WTC11 (cell line): ENCODE measurements at regions not wholly inside any gene's neighbourhood (a gene's known extent, or its start where the extent isn't known, plus 50 kb on each side); places are given as distances from the start of the nearest gene placed in this dataset.

Source experiments
- ATAC-seq: fragments of 200-7000 bp; cut with Tn5 transposase; 2 replicates; pipeline ENCODE4 v1.10.0; 2021; ENCODE audit warnings: mild to moderate bottlenecking, moderate library complexity
- CTCF ChIA-PET: fragments of 300-600 bp; sonication (Branson Sonifier 250); formaldehyde crosslinking; loops from one replicate; lab custom pipeline; 2021; ENCODE audit warnings: antibody characterized with exemption; lab: Charles Lee
- POLR2A ChIA-PET: fragments of 350-600 bp; sonication (Branson Sonifier 250); formaldehyde crosslinking; loops from one replicate; lab custom pipeline; 2021; ENCODE audit warnings: antibody characterized with exemption; lab: Charles Lee
- DNase-seq: peaks from one replicate; pipeline ENCODE4 v3.0.0; 2021; ENCODE audit warnings: low spot score
- H3K27ac Mint-ChIP-seq: 2 replicates; pipeline ENCODE4 v1.8.0; 2021; ENCODE audit warnings: mixed read lengths
- H3K27me3 Mint-ChIP-seq: 2 replicates; pipeline ENCODE4 v1.8.0; 2021; ENCODE audit warnings: low read depth, mild to moderate bottlenecking, moderate library complexity, mixed read lengths
- H3K36me3 Mint-ChIP-seq: 2 replicates; pipeline ENCODE4 v1.8.0; 2021; ENCODE audit warnings: mixed read lengths
- H3K4me1 Mint-ChIP-seq: 2 replicates; pipeline ENCODE4 v1.8.0; 2022; ENCODE audit warnings: mixed read lengths
- H3K4me3 Mint-ChIP-seq: 2 replicates; pipeline ENCODE4 v1.8.0; 2021; ENCODE audit warnings: mild to moderate bottlenecking, moderate library complexity, mixed read lengths
- H3K9me3 Mint-ChIP-seq: 2 replicates; pipeline ENCODE4 v1.8.0; 2021; ENCODE audit warnings: mixed read lengths
- ATF1 ChIP-seq: sonication (generic); formaldehyde crosslinking; IDR thresholded peaks from 2 replicates; pipeline ENCODE4 v1.8.1; 2023; ENCODE audit warnings: mild to moderate bottlenecking, moderate library complexity, missing genetic modification reagents
- ATF2 ChIP-seq: sonication (generic); formaldehyde crosslinking; IDR thresholded peaks from 2 replicates; pipeline ENCODE4 v1.8.1; 2022; ENCODE audit warnings: low read depth, missing genetic modification reagents, borderline replicate concordance
- ATF6 ChIP-seq: sonication (generic); formaldehyde crosslinking; IDR thresholded peaks from 2 replicates; pipeline ENCODE4 v1.8.1; 2023; ENCODE audit warnings: mild to moderate bottlenecking, missing genetic modification reagents
- CREB1 ChIP-seq: sonication (generic); formaldehyde crosslinking; IDR thresholded peaks from 2 replicates; pipeline ENCODE4 v1.8.0; 2023; ENCODE audit warnings: mild to moderate bottlenecking, missing genetic modification reagents
- ERG ChIP-seq: fragments of 250-450 bp; sonication (Bioruptor Pico); IDR thresholded peaks from 2 replicates; pipeline ENCODE4 v1.8.0; 2021; ENCODE audit warnings: mild to moderate bottlenecking
- ESRRA ChIP-seq: sonication (generic); formaldehyde crosslinking; IDR thresholded peaks from 2 replicates; pipeline ENCODE4 v1.8.1; 2022; ENCODE audit warnings: mild to moderate bottlenecking, missing genetic modification reagents, borderline replicate concordance
- IRF1 ChIP-seq: sonication (generic); formaldehyde crosslinking; IDR thresholded peaks from 2 replicates; pipeline ENCODE4 v1.8.0; 2023; ENCODE audit warnings: missing genetic modification reagents
- IRF2 ChIP-seq: sonication (generic); formaldehyde crosslinking; IDR thresholded peaks from 2 replicates; pipeline ENCODE4 v1.8.0; 2022; ENCODE audit warnings: low read depth, missing genetic modification reagents, borderline replicate concordance
- KAT7 ChIP-seq: sonication (generic); formaldehyde crosslinking; IDR thresholded peaks from 2 replicates; pipeline ENCODE4 v1.8.1; 2023; ENCODE audit warnings: missing genetic modification reagents, mild to moderate bottlenecking, borderline replicate concordance
- MAX ChIP-seq: sonication (generic); formaldehyde crosslinking; IDR thresholded peaks from 2 replicates; pipeline ENCODE4 v1.8.0; 2022; ENCODE audit warnings: mild to moderate bottlenecking, missing genetic modification reagents
- NFATC4 ChIP-seq: fragments of 250-450 bp; sonication (Bioruptor Pico); IDR thresholded peaks from 2 replicates; pipeline ENCODE4 v1.9.0; 2021; ENCODE audit warnings: mild to moderate bottlenecking
- NFYB ChIP-seq: sonication (generic); formaldehyde crosslinking; conservative IDR thresholded peaks from 2 replicates; pipeline ENCODE4 v1.8.0; 2022; ENCODE audit warnings: low read depth, missing genetic modification reagents
- NR3C1 ChIP-seq: sonication (generic); formaldehyde crosslinking; conservative IDR thresholded peaks from 2 replicates; pipeline ENCODE4 v1.8.1; 2023; ENCODE audit warnings: low read depth, mild to moderate bottlenecking, missing genetic modification reagents
- PRDM15 ChIP-seq: sonication (generic); formaldehyde crosslinking; IDR thresholded peaks from 2 replicates; pipeline ENCODE4 v1.8.0; 2022; ENCODE audit warnings: missing genetic modification reagents
- RORB ChIP-seq: fragments of 250-450 bp; sonication (Bioruptor Pico); IDR thresholded peaks from 2 replicates; pipeline ENCODE4 v1.9.0; 2021; ENCODE audit warnings: mild to moderate bottlenecking
- SMAD3 ChIP-seq: sonication (generic); formaldehyde crosslinking; IDR thresholded peaks from 2 replicates; pipeline ENCODE4 v1.8.0; 2022; ENCODE audit warnings: missing genetic modification reagents, mild to moderate bottlenecking, borderline replicate concordance
- TEAD1 ChIP-seq: sonication (generic); formaldehyde crosslinking; IDR thresholded peaks from 2 replicates; pipeline ENCODE4 v1.8.0; 2022; ENCODE audit warnings: mild to moderate bottlenecking, missing genetic modification reagents
- TP53 ChIP-seq: sonication (generic); formaldehyde crosslinking; IDR thresholded peaks from 2 replicates; pipeline ENCODE4 v1.8.1; 2023; ENCODE audit warnings: mild to moderate bottlenecking, missing genetic modification reagents
- USF2 ChIP-seq: sonication (generic); formaldehyde crosslinking; IDR thresholded peaks from 2 replicates; pipeline ENCODE4 v1.8.1; 2023; ENCODE audit warnings: mild to moderate bottlenecking, missing genetic modification reagents, moderate library complexity
- ZNF121 ChIP-seq: sonication (generic); formaldehyde crosslinking; IDR thresholded peaks from 2 replicates; pipeline ENCODE4 v1.8.0; 2023; ENCODE audit warnings: missing genetic modification reagents
- ZNF232 ChIP-seq: sonication (generic); formaldehyde crosslinking; IDR thresholded peaks from 2 replicates; pipeline ENCODE4 v1.8.0; 2022; ENCODE audit warnings: mild to moderate bottlenecking, missing genetic modification reagents
- TF ChIP-seq, protein P1 (sequence below): sonication (generic); formaldehyde crosslinking; IDR thresholded peaks from 2 replicates; pipeline ENCODE4 v1.8.1; 2022; ENCODE audit warnings: low read depth, mild to moderate bottlenecking, moderate library complexity, missing genetic modification reagents, borderline replicate concordance

DNA sequence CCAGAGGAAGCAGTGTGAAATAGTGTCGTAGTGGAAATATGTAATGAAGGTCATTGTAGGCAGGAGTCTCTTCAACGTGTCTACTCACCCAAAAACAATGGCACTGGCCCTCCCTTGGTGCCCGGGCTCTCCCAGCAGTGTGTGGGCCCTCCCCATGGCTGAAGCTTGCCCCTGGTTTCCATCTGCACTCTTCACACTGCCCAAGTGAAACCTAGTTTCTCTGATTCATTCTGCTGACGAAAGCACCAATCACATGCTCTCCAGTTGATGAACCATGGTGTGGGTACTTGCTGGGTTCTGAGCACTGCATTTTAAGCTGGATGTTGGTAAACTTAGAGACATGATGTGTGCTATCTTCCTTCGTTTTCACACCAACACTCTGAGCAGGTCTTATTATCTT is 61.0 kb upstream of the AGBL1 start (continued):
- no peak for TF ChIP-seq ERG (CRISPR knock-in tag)
- TF ChIP-seq TP53 (CRISPR knock-in tag): no peak

DNA sequence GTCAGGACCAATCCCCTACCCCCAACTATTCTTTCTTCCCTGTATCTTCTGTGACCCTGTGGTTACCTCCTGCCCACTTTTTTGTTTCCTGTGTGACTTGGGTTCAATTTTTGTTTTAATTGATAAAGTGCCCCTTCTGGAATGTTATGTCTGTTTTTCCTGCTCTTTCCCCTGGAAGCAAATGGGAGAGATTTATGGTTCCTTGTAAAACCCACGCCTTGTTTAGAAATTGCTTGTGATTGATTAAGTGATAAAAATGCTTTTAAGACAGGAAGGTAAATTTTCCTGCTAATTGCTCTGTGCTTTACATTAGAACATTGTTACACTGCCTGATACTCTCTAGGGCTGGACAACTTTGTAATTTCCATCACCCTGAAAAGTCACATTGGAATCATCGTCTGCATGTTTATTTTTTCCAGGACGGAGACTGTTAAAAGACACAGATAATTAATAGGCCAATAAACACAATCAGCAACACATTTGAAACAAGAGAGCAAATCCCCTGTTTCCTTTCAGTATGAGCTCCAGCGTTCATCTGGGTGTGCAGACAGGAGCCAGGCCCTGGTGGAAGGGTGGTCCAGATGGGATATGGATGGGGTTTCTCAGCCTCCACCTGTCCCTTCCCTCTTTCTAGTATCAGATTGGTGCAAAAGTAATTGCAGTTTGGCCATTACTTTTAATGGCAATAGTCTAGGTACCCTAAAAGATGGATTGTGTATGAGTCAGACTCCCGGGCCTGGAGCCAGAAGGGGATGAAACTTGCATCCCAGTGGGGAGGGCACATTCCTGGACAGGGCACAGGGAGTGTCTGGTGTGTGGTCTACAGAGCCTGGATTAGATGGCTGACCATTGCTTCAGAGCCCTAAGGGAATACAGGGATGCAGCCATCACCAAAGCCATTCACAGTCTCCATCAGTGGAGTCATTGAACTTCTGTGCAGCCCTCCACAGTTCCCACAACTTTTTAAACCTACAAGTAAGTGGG is 58.1 kb upstream of the AGBL1 start:
- H3K27me3 Mint-ChIP-seq: no peaks in the 10 kb centered on the region
- ATAC-seq: no peak
- DNase-seq: no peak
- H3K36me3 Mint-ChIP-seq: no peaks in the 10 kb centered on the region
- TF ChIP-seq PRDM15 (CRISPR knock-in tag): no peak
- TF ChIP-seq, protein P1, sequence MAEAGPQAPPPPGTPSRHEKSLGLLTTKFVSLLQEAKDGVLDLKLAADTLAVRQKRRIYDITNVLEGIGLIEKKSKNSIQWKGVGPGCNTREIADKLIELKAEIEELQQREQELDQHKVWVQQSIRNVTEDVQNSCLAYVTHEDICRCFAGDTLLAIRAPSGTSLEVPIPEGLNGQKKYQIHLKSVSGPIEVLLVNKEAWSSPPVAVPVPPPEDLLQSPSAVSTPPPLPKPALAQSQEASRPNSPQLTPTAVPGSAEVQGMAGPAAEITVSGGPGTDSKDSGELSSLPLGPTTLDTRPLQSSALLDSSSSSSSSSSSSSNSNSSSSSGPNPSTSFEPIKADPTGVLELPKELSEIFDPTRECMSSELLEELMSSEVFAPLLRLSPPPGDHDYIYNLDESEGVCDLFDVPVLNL (CRISPR knock-in tag): no peak
- TF ChIP-seq MAX (CRISPR knock-in tag): no peak
- TF ChIP-seq IRF2 (CRISPR knock-in tag): no peak
- TF ChIP-seq NFYB (CRISPR knock-in tag): no peak
- TF ChIP-seq ATF6: no peak
- TF ChIP-seq ZNF121 (CRISPR knock-in tag): no peak
- TF ChIP-seq NR3C1: no peak
- TF ChIP-seq RORB (CRISPR knock-in tag): no peak
- no peak for TF ChIP-seq ATF2 (CRISPR knock-in tag)
- TF ChIP-seq SMAD3 (CRISPR knock-in tag): no peak
- TF ChIP-seq ATF1 (CRISPR knock-in tag): no peak
- no peak for TF ChIP-seq ZNF232 (CRISPR knock-in tag)
- no peak for TF ChIP-seq NFATC4
- no peak for TF ChIP-seq IRF1 (CRISPR knock-in tag)
- no peak for TF ChIP-seq USF2 (CRISPR knock-in tag)
- no peak for TF ChIP-seq TEAD1 (CRISPR knock-in tag)
- no peak for TF ChIP-seq ESRRA (CRISPR knock-in tag)
- no peak for TF ChIP-seq CREB1 (CRISPR knock-in tag)
- TF ChIP-seq KAT7 (CRISPR knock-in tag): no peak
- H3K4me1 Mint-ChIP-seq: no peaks in the 10 kb centered on the region
- no peak overlapping the region for H3K4me3 Mint-ChIP-seq
- POLR2A ChIA-PET: no interaction called here
- no peak overlapping the region for H3K27ac Mint-ChIP-seq
- no peaks in the 10 kb centered on the region; the same call in 1 of the 2 replicates for H3K9me3 Mint-ChIP-seq
- CTCF ChIA-PET: no interaction called here
